ENCODE measurements at regions not wholly inside any gene's neighbourhood (a gene's known extent, or its start where the extent isn't known, plus 50 kb on each side); places are given as distances from the start of the nearest gene placed in this dataset.

- H4K91ac ChIP-seq (ENCODE audit: low read length): no peak overlapping the region
- H3K9me3 ChIP-seq (ENCODE audit: control insufficient read depth, low read length): no peaks in the 10 kb centered on the region
- H2BK120ac ChIP-seq (ENCODE audit: low read depth, low read length): no peak overlapping the region
- no peak for DNase-seq
- no peaks in the 10 kb centered on the region for H3K4me1 ChIP-seq (ENCODE audit: control insufficient read depth, insufficient read depth, low read depth, low read length)
- H3K79me1 ChIP-seq (replicated peaks; ENCODE audit: low read length, poor library complexity, severe bottlenecking): no peaks in the 10 kb centered on the region
- no peak overlapping the region for H3K4ac ChIP-seq (ENCODE audit: low read depth in 1 of 2, low read length in 2 of 2)
- H2AFZ ChIP-seq (ENCODE audit: low read depth, low read length): no peak overlapping the region
- H3K4me3 ChIP-seq (ENCODE audit: insufficient read depth in 1 of 2, low read depth in 1 of 2, low read length in 2 of 2): no peak overlapping the region
- H3K27me3 ChIP-seq (ENCODE audit: control insufficient read depth in 1 of 2, insufficient read depth in 1 of 2, low read length in 2 of 2): no peaks in the 10 kb centered on the region
- H3K14ac ChIP-seq (ENCODE audit: low read length in 2 of 2): no peak overlapping the region
- H3K23ac ChIP-seq (ENCODE audit: low read length in 2 of 2): no peak overlapping the region
- H2BK15ac ChIP-seq (ENCODE audit: low read depth, poor library complexity, severe bottlenecking): no peak overlapping the region
- no peak overlapping the region for H3K9ac ChIP-seq (ENCODE audit: low read length)
- H2BK12ac ChIP-seq (ENCODE audit: low read length in 2 of 2): no peak overlapping the region
- H3K4me2 ChIP-seq (ENCODE audit: low read length, poor library complexity, severe bottlenecking): no peak overlapping the region
- whole genome bisulfite sequencing: 66% methylated on average over 2 of the region's 2 CpGs
- no peak overlapping the region for H3K27ac ChIP-seq (ENCODE audit: low read length, poor library complexity, severe bottlenecking)
- H4K8ac ChIP-seq (ENCODE audit: low read length): no peak overlapping the region
- no peak overlapping the region for H2BK5ac ChIP-seq (ENCODE audit: low read depth, low read length, poor library complexity, severe bottlenecking)
- H3K18ac ChIP-seq (ENCODE audit: low read depth in 1 of 2, low read length in 2 of 2): no peak overlapping the region
- no peaks in the 10 kb centered on the region for H3K36me3 ChIP-seq (ENCODE audit: control insufficient read depth in 1 of 2, insufficient read depth in 2 of 2, low read depth in 1 of 2, low read length in 2 of 2)
- no peak overlapping the region for H2AK5ac ChIP-seq (ENCODE audit: low read length, severe bottlenecking)
These were observed 137.9 kb upstream of the LSM14A start for GRCh38 chr19:34034318-34034846.

DNA sequence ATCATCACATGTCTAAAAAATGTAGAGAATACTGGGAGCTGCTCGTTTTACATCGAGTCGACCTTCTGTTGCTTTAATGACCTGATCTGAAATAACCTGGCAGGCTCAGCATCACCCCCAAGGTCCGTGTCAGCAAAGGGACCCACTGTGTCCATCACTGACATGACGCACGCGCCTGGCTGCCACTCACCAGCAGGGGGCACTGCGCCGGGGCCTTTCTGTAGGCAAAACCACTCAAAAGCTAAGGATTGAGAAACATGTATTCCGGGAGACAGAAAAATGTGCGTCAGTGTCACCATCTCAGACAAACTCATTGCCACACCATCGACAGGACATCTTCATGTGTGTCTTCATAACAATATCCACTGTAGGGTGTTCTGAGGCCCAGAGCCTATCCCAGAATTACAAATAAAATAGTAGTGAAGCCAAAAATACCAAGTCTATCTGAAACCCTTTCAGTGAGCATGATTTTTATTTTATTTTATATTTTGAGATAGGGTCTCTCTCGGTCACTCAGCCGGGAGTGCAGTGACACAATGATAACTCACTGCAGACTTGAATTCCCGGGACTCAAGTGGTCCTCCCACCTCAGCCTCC, 130.3 kb upstream of the LSM14A start:
- whole genome bisulfite sequencing: 27% methylated on average over 15 of the region's 15 CpGs
- H3K79me1 ChIP-seq (replicated peaks; ENCODE audit: low read length, poor library complexity, severe bottlenecking): no peaks in the 10 kb centered on the region
- no peak overlapping the region for H3K27ac ChIP-seq (ENCODE audit: low read length, poor library complexity, severe bottlenecking)
- no peak overlapping the region for H2AK5ac ChIP-seq (ENCODE audit: low read length, severe bottlenecking)
- H3K4ac ChIP-seq (ENCODE audit: low read depth in 1 of 2, low read length in 2 of 2): no peak overlapping the region
- no peak overlapping the region for H2AFZ ChIP-seq (ENCODE audit: low read depth, low read length)
- H3K9me3 ChIP-seq (ENCODE audit: control insufficient read depth, low read length): no peaks in the 10 kb centered on the region
- H2BK12ac ChIP-seq (ENCODE audit: low read length in 2 of 2): no peak overlapping the region
- H4K8ac ChIP-seq (ENCODE audit: low read length): no peak overlapping the region
- H2BK120ac ChIP-seq (ENCODE audit: low read depth, low read length): no peak overlapping the region
- H3K4me3 ChIP-seq (ENCODE audit: insufficient read depth in 1 of 2, low read depth in 1 of 2, low read length in 2 of 2): no peak overlapping the region
- no peaks in the 10 kb centered on the region for H3K27me3 ChIP-seq (ENCODE audit: control insufficient read depth in 1 of 2, insufficient read depth in 1 of 2, low read length in 2 of 2)
- no peaks in the 10 kb centered on the region for H3K36me3 ChIP-seq (ENCODE audit: control insufficient read depth in 1 of 2, insufficient read depth in 2 of 2, low read depth in 1 of 2, low read length in 2 of 2)
- H3K4me2 ChIP-seq (ENCODE audit: low read length, poor library complexity, severe bottlenecking): no peak overlapping the region
- no peak overlapping the region for H2BK15ac ChIP-seq (ENCODE audit: low read depth, poor library complexity, severe bottlenecking)
- DNase-seq: no peak
- H3K14ac ChIP-seq (ENCODE audit: low read length in 2 of 2): no peak overlapping the region
- no peaks in the 10 kb centered on the region for H3K4me1 ChIP-seq (ENCODE audit: control insufficient read depth, insufficient read depth, low read depth, low read length)
- no peak overlapping the region for H3K18ac ChIP-seq (ENCODE audit: low read depth in 1 of 2, low read length in 2 of 2)
- H2BK5ac ChIP-seq (ENCODE audit: low read depth, low read length, poor library complexity, severe bottlenecking): no peak overlapping the region
- no peak overlapping the region for H4K91ac ChIP-seq (ENCODE audit: low read length)
- H3K23ac ChIP-seq (ENCODE audit: low read length in 2 of 2): no peak overlapping the region
- no peak overlapping the region for H3K9ac ChIP-seq (ENCODE audit: low read length)

- Histone ChIP-seq H2AK5ac (ENCODE audit: low read length, severe bottlenecking) (no peak overlapping the region), H3K27me3 (ENCODE audit: control insufficient read depth in 1 of 2, insufficient read depth in 1 of 2, low read length in 2 of 2) (no peaks in the 10 kb centered on the region), H3K79me1 (replicated peaks; ENCODE audit: low read length, poor library complexity, severe bottlenecking) (no peaks in the 10 kb centered on the region), H3K4me1 (ENCODE audit: control insufficient read depth, insufficient read depth, low read depth, low read length) (no peaks in the 10 kb centered on the region), H3K23ac (ENCODE audit: low read length in 2 of 2) (no peak overlapping the region), H3K4me2 (ENCODE audit: low read length, poor library complexity, severe bottlenecking) (no peak overlapping the region), H3K36me3 (ENCODE audit: control insufficient read depth in 1 of 2, insufficient read depth in 2 of 2, low read depth in 1 of 2, low read length in 2 of 2) (no peaks in the 10 kb centered on the region), H2BK15ac (ENCODE audit: low read depth, poor library complexity, severe bottlenecking) (no peak overlapping the region), H2BK120ac (ENCODE audit: low read depth, low read length) (no peak overlapping the region), H3K9ac (ENCODE audit: low read length) (no peak overlapping the region), H2BK12ac (ENCODE audit: low read length in 2 of 2) (no peak overlapping the region), H3K9me3 (ENCODE audit: control insufficient read depth, low read length) (no peaks in the 10 kb centered on the region), H3K27ac (ENCODE audit: low read length, poor library complexity, severe bottlenecking) (no peak overlapping the region), H3K14ac (ENCODE audit: low read length in 2 of 2) (no peak overlapping the region), H2BK5ac (ENCODE audit: low read depth, low read length, poor library complexity, severe bottlenecking) (no peak overlapping the region), H3K4ac (ENCODE audit: low read depth in 1 of 2, low read length in 2 of 2) (no peak overlapping the region), H4K91ac (ENCODE audit: low read length) (no peak overlapping the region), H4K8ac (ENCODE audit: low read length) (no peak overlapping the region), H3K18ac (ENCODE audit: low read depth in 1 of 2, low read length in 2 of 2) (no peak overlapping the region), H2AFZ (ENCODE audit: low read depth, low read length) (no peak overlapping the region), H3K4me3 (ENCODE audit: insufficient read depth in 1 of 2, low read depth in 1 of 2, low read length in 2 of 2) (no peak overlapping the region)
- no peak for DNase-seq
- WGBS: 80% methylated on average over 1 of the region's 2 CpGs
These were observed 128.3 kb upstream of the LSM14A start for GRCh38 chr19:34044021-34044420.

DNA sequence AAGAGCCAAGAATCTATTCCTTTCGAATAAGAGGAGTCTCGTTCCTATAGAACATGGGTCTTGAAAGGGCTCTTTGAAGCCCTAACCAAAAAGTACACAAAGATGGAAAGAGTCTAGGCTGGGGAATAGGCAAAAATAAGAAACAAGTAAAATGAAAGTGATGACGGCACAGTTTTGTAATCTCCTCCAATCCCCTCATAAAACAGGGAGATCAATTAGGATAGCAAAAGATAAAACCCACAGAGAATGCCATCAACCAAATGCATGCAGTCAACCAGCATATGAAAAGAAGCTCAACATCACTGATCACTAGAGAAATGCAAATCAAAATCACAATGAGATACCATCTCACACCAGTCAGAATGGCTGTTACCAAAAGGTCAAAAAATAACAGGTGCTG, 122.4 kb upstream of the LSM14A start:
- Histone ChIP-seq H2BK5ac (ENCODE audit: low read depth, low read length, poor library complexity, severe bottlenecking) (no peak overlapping the region), H4K91ac (ENCODE audit: low read length) (no peak overlapping the region), H2AK5ac (ENCODE audit: low read length, severe bottlenecking) (no peak overlapping the region), H3K27ac (ENCODE audit: low read length, poor library complexity, severe bottlenecking) (no peak overlapping the region), H3K36me3 (ENCODE audit: control insufficient read depth in 1 of 2, insufficient read depth in 2 of 2, low read depth in 1 of 2, low read length in 2 of 2) (no peaks in the 10 kb centered on the region), H3K27me3 (ENCODE audit: control insufficient read depth in 1 of 2, insufficient read depth in 1 of 2, low read length in 2 of 2) (no peaks in the 10 kb centered on the region), H3K4me1 (ENCODE audit: control insufficient read depth, insufficient read depth, low read depth, low read length) (no peaks in the 10 kb centered on the region), H3K9ac (ENCODE audit: low read length) (no peak overlapping the region), H3K79me1 (replicated peaks; ENCODE audit: low read length, poor library complexity, severe bottlenecking) (no peaks in the 10 kb centered on the region), H2BK120ac (ENCODE audit: low read depth, low read length) (no peak overlapping the region), H2AFZ (ENCODE audit: low read depth, low read length) (no peak overlapping the region), H3K4me2 (ENCODE audit: low read length, poor library complexity, severe bottlenecking) (no peak overlapping the region), H3K23ac (ENCODE audit: low read length in 2 of 2) (no peak overlapping the region), H3K9me3 (ENCODE audit: control insufficient read depth, low read length) (peaks cover 3% of the 10 kb centered on the region), H3K4ac (ENCODE audit: low read depth in 1 of 2, low read length in 2 of 2) (no peak overlapping the region), H3K18ac (ENCODE audit: low read depth in 1 of 2, low read length in 2 of 2) (no peak overlapping the region), H3K14ac (ENCODE audit: low read length in 2 of 2) (no peak overlapping the region), H4K8ac (ENCODE audit: low read length) (no peak overlapping the region), H2BK15ac (ENCODE audit: low read depth, poor library complexity, severe bottlenecking) (no peak overlapping the region), H3K4me3 (ENCODE audit: insufficient read depth in 1 of 2, low read depth in 1 of 2, low read length in 2 of 2) (no peak overlapping the region), H2BK12ac (ENCODE audit: low read length in 2 of 2) (no peak overlapping the region)
- WGBS: 68% methylated on average over 3 of the region's 3 CpGs
- no peak for DNase-seq

All from mesenchymal stem cell (in vitro differentiated cells and primary cell).